H9 (cell line): ENCODE measurements at regions not wholly inside any gene's neighbourhood (a gene's known extent, or its start where the extent isn't known, plus 50 kb on each side); places are given as distances from the start of the nearest gene placed in this dataset.

Source experiments
- DNase-seq: peaks from one replicate; pipeline ENCODE4 v3.0.0-alpha.2; 2017
- H2AFZ ChIP-seq: one replicate; pipeline ENCODE4 v1.6.1; 2013; ENCODE audit warnings: mild to moderate bottlenecking, low read length, control low read depth, moderate library complexity
- H2AK5ac ChIP-seq: 2 replicates; pipeline ENCODE4 v1.6.1; 2013; ENCODE audit warnings: low read length, control low read depth, mixed read lengths; ENCODE audit not compliant: insufficient read length
- H2BK120ac ChIP-seq: one replicate; pipeline ENCODE4 v1.6.1; 2013; ENCODE audit warnings: low read depth, mild to moderate bottlenecking, low read length, control low read depth, inconsistent platforms; ENCODE audit not compliant: poor library complexity, severe bottlenecking
- H2BK12ac ChIP-seq: 2 replicates; pipeline ENCODE4 v1.6.1; 2013; ENCODE audit warnings: low read length, control low read depth, mixed read lengths, low read depth; ENCODE audit not compliant: insufficient read length
- H2BK15ac ChIP-seq: 2 replicates; pipeline ENCODE4 v1.6.1; 2013; ENCODE audit warnings: low read depth, low read length, control low read depth
- H2BK20ac ChIP-seq: one replicate; pipeline ENCODE4 v1.6.1; 2013; ENCODE audit warnings: low read depth, mild to moderate bottlenecking, low read length, control low read depth, inconsistent platforms; ENCODE audit not compliant: poor library complexity, severe bottlenecking
- H2BK5ac ChIP-seq: 2 replicates; pipeline ENCODE4 v1.6.1; 2013; ENCODE audit warnings: low read length, control low read depth, mixed read lengths; ENCODE audit not compliant: insufficient read length
- H3K14ac ChIP-seq: 2 replicates; pipeline ENCODE4 v1.6.1; 2013; ENCODE audit warnings: low read length, control low read depth; ENCODE audit not compliant: insufficient read depth
- H3K18ac ChIP-seq: 2 replicates; pipeline ENCODE4 v1.6.1; 2013; ENCODE audit warnings: low read depth, mild to moderate bottlenecking, mixed read lengths, low read length, control low read depth; ENCODE audit not compliant: insufficient read length
- H3K23ac ChIP-seq: 2 replicates; pipeline ENCODE4 v1.6.1; 2013; ENCODE audit warnings: low read length, control low read depth, mixed read lengths, low read depth; ENCODE audit not compliant: insufficient read length
- H3K23me2 ChIP-seq: 2 replicates; pipeline ENCODE4 v1.6.1; 2013; ENCODE audit warnings: low read depth, mild to moderate bottlenecking, mixed read lengths, low read length, control low read depth; ENCODE audit not compliant: insufficient read length, poor library complexity, severe bottlenecking
- H3K27ac ChIP-seq: 2 replicates; pipeline ENCODE4 v1.5.1; 2013; ENCODE audit warnings: low read length, control low read depth, mixed read lengths, low read depth; ENCODE audit not compliant: insufficient read length
- H3K27me3 ChIP-seq: 2 replicates; pipeline ENCODE4 v1.6.1; 2013; ENCODE audit warnings: low read length, control low read depth, inconsistent platforms; ENCODE audit not compliant: insufficient read depth
- H3K4ac ChIP-seq: 2 replicates; pipeline ENCODE4 v1.6.1; 2013; ENCODE audit warnings: low read depth, mild to moderate bottlenecking, control low read depth, inconsistent platforms, low read length, moderate library complexity
- H3K4me1 ChIP-seq: 2 replicates; pipeline ENCODE4 v1.6.1; 2013; ENCODE audit warnings: low read length, control low read depth, inconsistent platforms; ENCODE audit not compliant: insufficient read depth
- H3K4me2 ChIP-seq: 2 replicates; pipeline ENCODE4 v1.6.1; 2013; ENCODE audit warnings: low read length, control low read depth, mixed read lengths; ENCODE audit not compliant: insufficient read length, insufficient read depth
- H3K56ac ChIP-seq: 2 replicates; pipeline ENCODE4 v1.6.1; 2013; ENCODE audit warnings: low read depth, mild to moderate bottlenecking, mixed read lengths, low read length, control low read depth; ENCODE audit not compliant: insufficient read length
- H3K79me1 ChIP-seq: 2 replicates; pipeline ENCODE4 v1.6.1; 2013; ENCODE audit warnings: low read depth, mild to moderate bottlenecking, moderate library complexity, low read length, control low read depth, inconsistent platforms; ENCODE audit not compliant: insufficient read depth, poor library complexity, severe bottlenecking
- H3K79me2 ChIP-seq: 2 replicates; pipeline ENCODE4 v1.6.1; 2013; ENCODE audit warnings: low read length, control low read depth, inconsistent platforms; ENCODE audit not compliant: insufficient read depth
- H3K9ac ChIP-seq: 2 replicates; pipeline ENCODE4 v1.6.1; 2013; ENCODE audit warnings: low read length, control low read depth, mixed read lengths; ENCODE audit not compliant: insufficient read length; ENCODE audit errors: extremely low read depth
- H3K9me3 ChIP-seq: one replicate; pipeline ENCODE4 v1.6.1; 2013; ENCODE audit warnings: low read depth, low read length, inconsistent platforms; ENCODE audit not compliant: control insufficient read depth
- H3T11ph ChIP-seq: one replicate; pipeline ENCODE4 v1.6.1; 2013; ENCODE audit warnings: mild to moderate bottlenecking, low read length, control low read depth, inconsistent platforms
- H4K20me1 ChIP-seq: one replicate; pipeline ENCODE4 v1.6.1; 2013; ENCODE audit not compliant: control insufficient read depth, insufficient read length, insufficient read depth
- H4K5ac ChIP-seq: 2 replicates; pipeline ENCODE4 v1.6.1; 2013; ENCODE audit warnings: low read depth, mild to moderate bottlenecking, mixed read lengths, low read length, control low read depth; ENCODE audit not compliant: insufficient read length
- H4K8ac ChIP-seq: replicated peaks from 2 replicates; pipeline ENCODE4 v1.6.1; 2013; ENCODE audit warnings: low read length, control low read depth, mixed read lengths, low read depth; ENCODE audit not compliant: insufficient read length
- H4K91ac ChIP-seq: 2 replicates; pipeline ENCODE4 v1.6.1; 2013; ENCODE audit warnings: low read depth, mild to moderate bottlenecking, moderate library complexity, mixed read lengths, low read length, control low read depth; ENCODE audit not compliant: insufficient read length
- H3K27ac Mint-ChIP-seq, 3 experiments: 2 replicates in 2 of 3; 3 replicates in 1 of 3; pipeline ENCODE4 v1.8.0; 2020 to 2021; ENCODE audit warnings: mixed read lengths in 3 of 3, mild to moderate bottlenecking in 1 of 3, moderate library complexity in 1 of 3
- H3K27me3 Mint-ChIP-seq: 2 replicates; pipeline ENCODE4 v1.8.0; 2021; ENCODE audit warnings: low read depth, mild to moderate bottlenecking, moderate library complexity, mixed read lengths
- H3K36me3 Mint-ChIP-seq, 3 experiments: 2 replicates in 2 of 3; 3 replicates in 1 of 3; pipeline ENCODE4 v1.8.0; 2020 to 2021; ENCODE audit warnings: low read depth in 3 of 3, mixed read lengths in 3 of 3; ENCODE audit not compliant: insufficient read depth in 1 of 3
- H3K4me1 Mint-ChIP-seq, 2 experiments: 2 replicates each; pipeline ENCODE4 v1.8.0; 2020; ENCODE audit warnings: mixed read lengths in 2 of 2
- H3K4me3 Mint-ChIP-seq, 2 experiments: 2 replicates in 1 of 2; 3 replicates in 1 of 2; pipeline ENCODE4 v1.8.0; 2020 to 2021; ENCODE audit warnings: mild to moderate bottlenecking in 2 of 2, mixed read lengths in 2 of 2, moderate library complexity in 1 of 2
- H3K9me3 Mint-ChIP-seq, 2 experiments: 2 replicates in 1 of 2; 3 replicates in 1 of 2; pipeline ENCODE4 v1.8.0; 2020; ENCODE audit warnings: mild to moderate bottlenecking in 2 of 2, mixed read lengths in 2 of 2, moderate library complexity in 1 of 2
- WGBS: extraction: QIAGEN DNeasy Blood & Tissue Kit; methylation state at CpG from one replicate; pipeline ENCODE4 v1.1.7; 2013; ENCODE audit warnings: missing lambda C conversion rate, low lambda C conversion rate, mixed read lengths; ENCODE audit not compliant: insufficient read length; ENCODE audit errors: extremely low coverage; 5-methylcytosine and 5-hydroxymethylcytosine counted together
- TF ChIP-seq, protein P1 (sequence below): fragments of 200-600 bp; sonication (generic); conservative IDR thresholded peaks from 3 replicates; pipeline ENCODE4 v1.8.0; 2021; ENCODE audit warnings: antibody characterized with exemption, mild to moderate bottlenecking

GRCh38 chr12:58224536-58225105 is 283.3 kb downstream of the ATP23 start:
- Histone ChIP-seq H3K27me3 (no peaks in the 10 kb centered on the region), H3K9ac (no peak overlapping the region), H3K56ac (no peak overlapping the region), H4K8ac (no peak overlapping the region), H3K79me1 (no peaks in the 10 kb centered on the region), H4K20me1 (no peaks in the 10 kb centered on the region), H2AFZ (no peak overlapping the region), H2BK20ac (no peak overlapping the region), H3K18ac (no peak overlapping the region), H3K27ac (no peak overlapping the region), H2BK12ac (no peak overlapping the region), H2BK120ac (no peak overlapping the region), H3K4me1 (no peaks in the 10 kb centered on the region), H4K5ac (no peak overlapping the region), H3K4me2 (no peak overlapping the region), H3T11ph (no peak overlapping the region), H3K9me3 (no peaks in the 10 kb centered on the region), H3K79me2 (no peaks in the 10 kb centered on the region), H3K14ac (no peak overlapping the region), H4K91ac (no peak overlapping the region), H2BK5ac (no peak overlapping the region), H2BK15ac (no peak overlapping the region), H3K23ac (no peak overlapping the region), H3K4ac (no peak overlapping the region), H3K23me2 (no peaks in the 10 kb centered on the region), H2AK5ac (no peak overlapping the region)
- no peaks in the 10 kb centered on the region for H3K36me3 Mint-ChIP-seq
- peaks cover 6 to 9% of the 10 kb centered on the region in 2 experiments for H3K4me1 Mint-ChIP-seq
- TF ChIP-seq, protein P1, sequence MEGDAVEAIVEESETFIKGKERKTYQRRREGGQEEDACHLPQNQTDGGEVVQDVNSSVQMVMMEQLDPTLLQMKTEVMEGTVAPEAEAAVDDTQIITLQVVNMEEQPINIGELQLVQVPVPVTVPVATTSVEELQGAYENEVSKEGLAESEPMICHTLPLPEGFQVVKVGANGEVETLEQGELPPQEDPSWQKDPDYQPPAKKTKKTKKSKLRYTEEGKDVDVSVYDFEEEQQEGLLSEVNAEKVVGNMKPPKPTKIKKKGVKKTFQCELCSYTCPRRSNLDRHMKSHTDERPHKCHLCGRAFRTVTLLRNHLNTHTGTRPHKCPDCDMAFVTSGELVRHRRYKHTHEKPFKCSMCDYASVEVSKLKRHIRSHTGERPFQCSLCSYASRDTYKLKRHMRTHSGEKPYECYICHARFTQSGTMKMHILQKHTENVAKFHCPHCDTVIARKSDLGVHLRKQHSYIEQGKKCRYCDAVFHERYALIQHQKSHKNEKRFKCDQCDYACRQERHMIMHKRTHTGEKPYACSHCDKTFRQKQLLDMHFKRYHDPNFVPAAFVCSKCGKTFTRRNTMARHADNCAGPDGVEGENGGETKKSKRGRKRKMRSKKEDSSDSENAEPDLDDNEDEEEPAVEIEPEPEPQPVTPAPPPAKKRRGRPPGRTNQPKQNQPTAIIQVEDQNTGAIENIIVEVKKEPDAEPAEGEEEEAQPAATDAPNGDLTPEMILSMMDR = no peak
- no peak overlapping the region for H3K27ac Mint-ChIP-seq
- H3K4me3 Mint-ChIP-seq = no peak overlapping the region
- H3K9me3 Mint-ChIP-seq = peaks cover 0 to 4% of the 10 kb centered on the region in 2 experiments; a peak in 1 of 5 replicates
- DNase-seq = no peak
- H3K27me3 Mint-ChIP-seq = peaks cover 5% of the 10 kb centered on the region
- WGBS = no CpG with 5 or more reads among the region's 3 CpGs
